Esophagus muscularis mucosa (tissue), 3 donors: ENCODE measurements at regions not wholly inside any gene's neighbourhood (a gene's known extent, or its start where the extent isn't known, plus 50 kb on each side); places are given as distances from the start of the nearest gene placed in this dataset.

Source experiments
- CTCF ChIP-seq, 3 experiments: fragments of 200-600 bp in 2 of 3; fragments of 450-650 bp in 1 of 3; sonication (generic) in 2 of 3; IDR thresholded peaks; one replicate each; pipeline ENCODE4 v1.5.1; 2017 to 2019; ENCODE audit warnings: antibody characterized with exemption in 3 of 3, mild to moderate bottlenecking in 2 of 3, moderate library complexity in 1 of 3
- POLR2A ChIP-seq: fragments of 450-650 bp; IDR thresholded peaks from one replicate; pipeline ENCODE4 v1.6.1; 2017; ENCODE audit warnings: antibody characterized with exemption, moderate library complexity, mild to moderate bottlenecking, low read depth
- POLR2AphosphoS5 ChIP-seq, 2 donors: sonication (generic); formaldehyde crosslinking; IDR thresholded peaks; one replicate each; pipeline ENCODE4 v1.6.1; 2017; ENCODE audit warnings: antibody characterized with exemption in 2 of 2

GRCh38 chr18:78156466-78156865 lies 823.2 kb upstream of the SALL3 start:
- TF ChIP-seq POLR2A (no peak), POLR2AphosphoS5 (IDR thresholded peaks at IDR 0.05) (no peak), CTCF (IDR thresholded peaks at IDR 0.05) (no peak)
